NCI-H2196 treated with DMSO at 0.1 percent for 48 hours (cell line): ENCODE measurements at regions not wholly inside any gene's neighbourhood (a gene's known extent, or its start where the extent isn't known, plus 50 kb on each side); places are given as distances from the start of the nearest gene placed in this dataset.
"Not testable (repeated sequence)": the region's sequence is repeated elsewhere in the genome, so short reads cannot be mapped to it uniquely, and the experiment has no call there.

Experiments used
- DNase-seq: peaks from one replicate; lab custom pipeline; 2025; ENCODE audit not compliant: unreplicated experiment; lab: John Stamatoyannopoulos, UW

DNA sequence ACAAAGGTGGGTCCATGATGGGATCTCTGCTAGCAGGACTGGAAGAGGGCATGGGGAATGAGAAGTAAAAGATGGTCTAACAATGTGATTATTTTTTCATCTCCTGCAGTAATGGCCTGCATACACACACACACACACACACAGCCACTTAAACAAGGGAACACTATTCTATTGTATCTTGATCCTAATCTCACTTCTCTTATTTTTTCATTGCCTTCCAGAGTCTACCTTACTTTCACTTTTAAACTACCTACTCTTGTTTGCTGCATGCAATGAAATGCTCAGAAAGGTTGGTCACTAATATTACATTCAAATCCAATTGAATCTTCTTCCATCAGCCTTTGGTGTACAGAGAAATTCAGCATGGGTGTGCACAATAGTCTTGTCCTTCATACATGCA, 853.8 kb downstream of the IGSF11 start:
- DNase-seq, result no peak

GRCh38 chr3:118181274-118181673, 853.4 kb downstream of the IGSF11 start:
- no peak for DNase-seq

GRCh38 chr3:118186051-118186450, 848.6 kb downstream of the IGSF11 start:
- DNase-seq, result no peak

DNA sequence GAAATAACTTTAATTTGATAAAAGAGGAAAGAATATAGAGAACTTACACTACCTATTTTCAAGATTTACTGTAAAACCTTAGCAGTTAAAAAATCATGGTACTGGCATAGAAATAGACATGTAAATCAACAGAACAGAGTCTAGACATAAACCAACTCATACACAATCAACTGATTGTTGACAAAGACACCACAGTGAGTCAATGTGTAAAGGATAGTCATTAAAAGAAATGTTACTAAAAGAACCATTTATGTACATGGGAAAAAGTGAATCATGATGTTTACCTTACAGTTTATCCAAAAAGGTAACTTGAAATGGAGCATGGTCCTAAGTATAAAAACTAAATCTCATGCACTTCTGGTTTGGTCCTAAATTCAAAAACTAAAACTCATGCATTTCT, 847.4 kb downstream of the IGSF11 start:
- DNase-seq, result no peak

DNA sequence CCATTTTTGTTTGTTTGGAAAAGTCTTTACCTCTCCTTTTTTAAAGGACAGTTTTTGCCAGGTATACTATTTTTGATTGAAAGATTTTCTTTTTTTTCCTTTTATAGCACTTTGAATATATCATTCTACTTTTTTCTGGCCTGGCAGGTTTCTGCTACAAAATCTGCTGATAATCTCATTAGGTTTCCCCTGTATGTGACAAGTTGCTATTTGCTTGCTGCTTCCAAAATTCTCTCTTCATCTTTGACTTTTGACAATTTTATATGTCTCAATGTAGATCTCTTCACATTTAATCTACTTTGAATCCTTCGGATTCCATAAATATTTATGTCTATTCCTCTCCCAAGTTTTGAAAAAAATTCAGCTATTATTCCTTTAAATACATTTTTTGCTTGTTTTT, 838.5 kb downstream of the IGSF11 start:
- DNase-seq, result no peak

GRCh38 chr3:118199044-118199443, 835.6 kb downstream of the IGSF11 start:
- no peak for DNase-seq

GRCh38 chr3:118204052-118204656, 830.5 kb downstream of the IGSF11 start:
- no peak for DNase-seq

DNA sequence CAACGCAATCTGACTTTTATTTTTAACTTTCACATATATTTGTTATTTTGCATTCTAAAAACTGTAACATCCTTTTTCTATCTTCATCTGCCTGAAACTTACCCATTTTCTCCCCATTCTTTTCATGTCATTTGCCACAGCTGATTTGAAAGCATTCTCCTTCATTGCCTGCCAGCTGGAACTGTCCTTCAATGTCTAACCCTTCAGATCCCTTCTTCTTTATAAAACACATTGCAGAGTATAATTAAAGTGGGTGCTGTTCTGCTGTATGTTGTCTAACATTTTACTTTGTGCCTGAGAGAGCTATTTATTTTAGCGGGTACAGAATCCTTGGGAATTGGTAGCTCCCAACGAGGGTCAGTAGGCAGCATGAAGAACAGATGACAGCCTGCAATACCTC, 827.4 kb downstream of the IGSF11 start:
- DNase-seq, result no peak

GRCh38 chr3:118208642-118209041, 826.0 kb downstream of the IGSF11 start:
- no peak for DNase-seq

- DNase-seq, result no peak
Measured at GRCh38 chr3:118213892-118214291, 820.8 kb downstream of the IGSF11 start.

DNA sequence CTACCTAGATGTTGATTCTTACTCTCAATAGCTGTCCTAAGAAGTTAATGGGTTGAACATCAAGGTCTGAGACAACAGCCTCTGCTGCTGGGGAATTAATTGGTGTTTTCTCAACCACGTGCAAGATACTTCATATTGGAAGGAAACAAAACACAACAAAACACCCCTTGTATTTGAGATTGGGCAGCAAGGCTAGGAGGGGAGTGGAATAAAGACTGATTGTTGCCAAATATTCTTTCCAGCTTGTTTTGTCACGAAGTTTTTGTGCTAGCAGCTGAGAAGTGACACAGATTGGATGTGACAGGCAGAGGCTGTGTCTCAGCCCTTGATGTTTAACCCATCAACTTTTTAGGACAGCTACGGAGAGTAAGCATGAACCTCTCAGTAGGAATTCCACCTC, 808.4 kb downstream of the IGSF11 start:
- DNase-seq, result no peak

- DNase-seq, result no peak
Measured at GRCh38 chr3:118227191-118227590, 807.5 kb downstream of the IGSF11 start.

- DNase-seq, result no peak
Measured at GRCh38 chr3:118228151-118228550, 806.5 kb downstream of the IGSF11 start.

DNA sequence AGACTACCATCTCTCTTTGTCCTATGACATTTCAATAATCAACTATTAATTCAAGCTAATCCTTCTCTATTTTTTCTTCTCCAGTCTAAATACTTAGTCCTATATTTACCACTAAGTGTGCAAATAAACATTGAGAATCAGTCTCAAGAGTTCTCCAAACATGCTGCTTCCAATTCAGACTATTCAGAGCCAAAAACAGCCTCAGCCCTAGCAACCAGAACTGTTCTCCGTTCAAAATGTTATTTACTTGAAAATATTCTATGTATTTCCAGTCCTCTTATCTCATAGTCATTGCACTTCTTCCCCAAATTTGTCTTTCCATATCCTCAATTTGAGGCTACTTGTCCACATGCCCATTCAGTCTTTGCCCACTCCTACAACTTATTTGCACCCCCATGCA, 805.5 kb downstream of the IGSF11 start:
- DNase-seq, result no peak

GRCh38 chr3:118231578-118231977, 803.1 kb downstream of the IGSF11 start:
- no peak for DNase-seq

- DNase-seq, result no peak
Measured at GRCh38 chr3:118239253-118239652, 795.4 kb downstream of the IGSF11 start.

DNA sequence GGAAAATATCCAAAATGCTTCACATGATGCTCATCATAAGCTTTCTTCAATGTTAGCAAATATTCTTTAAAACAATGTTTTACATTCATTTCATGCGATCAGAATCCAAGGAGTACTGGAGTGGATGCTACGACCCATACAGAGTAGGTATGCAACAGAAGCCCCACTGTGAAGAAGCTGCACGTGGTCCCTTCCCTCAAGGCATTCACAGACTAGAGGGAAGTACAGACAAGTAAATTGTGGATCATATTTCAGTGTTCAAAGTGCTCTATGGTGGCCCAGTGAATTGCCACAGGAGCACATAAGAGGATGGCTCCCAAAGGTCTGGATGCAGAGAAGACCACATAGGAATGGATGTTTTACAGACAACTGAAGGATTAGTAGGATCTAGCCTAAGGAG, 789.9 kb downstream of the IGSF11 start:
- no peak for DNase-seq

GRCh38 chr3:118245312-118245711, 789.3 kb downstream of the IGSF11 start:
- no peak for DNase-seq

GRCh38 chr3:118258850-118259249, 775.8 kb downstream of the IGSF11 start:
- DNase-seq, result not testable (repeated sequence)

DNA sequence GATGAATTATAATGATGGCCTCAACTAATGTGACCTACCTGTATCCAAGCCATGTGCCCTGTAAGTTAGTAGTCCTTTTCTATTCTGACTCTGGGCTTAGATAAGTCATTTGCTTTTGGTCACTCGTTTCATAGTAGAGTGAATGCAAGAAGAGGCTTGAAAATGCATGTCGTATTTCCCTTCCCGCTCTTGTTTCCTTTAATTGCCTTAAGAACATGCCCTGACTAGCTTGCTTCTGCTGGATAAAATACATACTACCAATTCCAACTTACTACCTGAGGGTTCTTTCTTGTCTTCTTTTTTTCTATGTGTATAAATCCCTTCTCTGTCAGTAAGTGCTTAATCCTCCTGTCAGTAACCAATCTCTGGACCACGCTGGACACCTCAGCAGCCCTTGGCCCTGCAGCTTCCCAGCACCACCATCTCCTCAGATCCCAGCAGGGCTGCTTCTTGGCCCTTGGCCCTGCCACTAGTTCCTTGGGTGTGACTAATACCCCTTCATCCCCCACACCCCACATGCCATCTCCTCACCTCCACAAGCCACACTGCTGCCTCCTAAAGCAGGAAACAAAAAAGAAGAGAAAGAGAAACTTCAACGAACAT, 771.7 kb downstream of the IGSF11 start:
- DNase-seq, result no peak

DNA sequence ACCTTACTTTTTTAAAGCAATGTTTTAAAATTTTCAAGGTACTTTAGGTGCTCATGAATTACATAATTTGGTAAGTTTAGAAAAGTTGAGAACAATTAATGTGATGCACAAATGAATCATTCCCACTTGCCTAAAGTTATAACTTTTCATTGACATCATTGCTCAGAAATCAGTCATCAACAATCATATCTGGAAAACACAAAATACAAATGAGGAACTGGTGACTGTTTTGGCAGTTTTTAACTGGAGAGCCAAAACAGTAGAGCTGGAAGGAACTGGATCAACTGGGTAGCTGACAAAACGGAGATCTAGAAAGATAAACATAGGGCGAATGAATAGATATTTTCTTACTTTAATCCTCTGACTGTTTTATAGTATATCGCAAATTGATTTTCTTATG, 767.1 kb downstream of the IGSF11 start:
- DNase-seq, result no peak

- DNase-seq, result no peak
Measured at GRCh38 chr3:118269537-118270125, 765.0 kb downstream of the IGSF11 start.

DNA sequence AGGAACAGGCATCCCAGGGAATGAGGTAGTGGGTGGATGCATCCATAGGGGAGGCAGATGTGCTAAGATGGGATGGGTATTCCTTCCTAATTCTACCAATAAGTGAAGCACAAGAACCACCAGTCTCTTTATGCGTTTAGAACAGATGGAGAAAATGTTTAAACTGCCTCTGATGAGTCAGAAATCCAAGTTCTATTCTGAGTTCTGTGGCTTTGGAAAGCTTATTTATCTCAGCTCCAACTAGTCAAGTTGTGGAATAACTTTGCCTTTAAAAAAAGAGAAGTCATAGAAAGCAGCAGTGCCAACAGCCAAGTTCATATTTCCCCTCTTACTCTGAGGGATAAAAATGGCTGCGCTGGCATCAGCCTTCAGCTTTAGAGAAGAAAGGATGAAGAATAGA, 761.7 kb downstream of the IGSF11 start:
- DNase-seq, result no peak
